ENCODE measurements at regions not wholly inside any gene's neighbourhood (a gene's known extent, or its start where the extent isn't known, plus 50 kb on each side); places are given as distances from the start of the nearest gene placed in this dataset.

DNA sequence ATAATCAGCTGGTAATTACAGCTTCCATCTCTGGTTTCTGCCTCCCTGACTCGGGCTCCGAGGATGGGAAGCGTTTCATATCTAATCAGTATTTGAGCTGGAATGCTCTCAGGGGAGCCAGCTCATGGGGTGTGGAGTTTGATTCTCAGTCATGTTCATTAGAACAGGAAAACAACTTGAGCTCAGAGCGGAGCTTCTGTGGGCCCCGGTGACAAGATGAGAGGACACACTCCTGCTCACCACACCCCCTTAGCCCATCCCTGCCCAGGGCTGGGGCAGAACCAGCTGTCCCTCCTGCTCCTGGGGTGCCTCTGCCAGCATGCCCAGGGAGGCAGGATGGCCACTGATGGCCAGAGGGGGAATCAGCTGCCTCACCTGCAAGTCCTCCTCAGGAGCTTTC, 726.0 kb downstream of the PTPRU start:
- intact Hi-C loops (cut with DNase I; ENCODE audit: low total_unique reads), result no loop called here
- no peak for DNase-seq
- no peaks in the 10 kb centered on the region for H3K4me1 ChIP-seq
- TF ChIP-seq, protein P1, sequence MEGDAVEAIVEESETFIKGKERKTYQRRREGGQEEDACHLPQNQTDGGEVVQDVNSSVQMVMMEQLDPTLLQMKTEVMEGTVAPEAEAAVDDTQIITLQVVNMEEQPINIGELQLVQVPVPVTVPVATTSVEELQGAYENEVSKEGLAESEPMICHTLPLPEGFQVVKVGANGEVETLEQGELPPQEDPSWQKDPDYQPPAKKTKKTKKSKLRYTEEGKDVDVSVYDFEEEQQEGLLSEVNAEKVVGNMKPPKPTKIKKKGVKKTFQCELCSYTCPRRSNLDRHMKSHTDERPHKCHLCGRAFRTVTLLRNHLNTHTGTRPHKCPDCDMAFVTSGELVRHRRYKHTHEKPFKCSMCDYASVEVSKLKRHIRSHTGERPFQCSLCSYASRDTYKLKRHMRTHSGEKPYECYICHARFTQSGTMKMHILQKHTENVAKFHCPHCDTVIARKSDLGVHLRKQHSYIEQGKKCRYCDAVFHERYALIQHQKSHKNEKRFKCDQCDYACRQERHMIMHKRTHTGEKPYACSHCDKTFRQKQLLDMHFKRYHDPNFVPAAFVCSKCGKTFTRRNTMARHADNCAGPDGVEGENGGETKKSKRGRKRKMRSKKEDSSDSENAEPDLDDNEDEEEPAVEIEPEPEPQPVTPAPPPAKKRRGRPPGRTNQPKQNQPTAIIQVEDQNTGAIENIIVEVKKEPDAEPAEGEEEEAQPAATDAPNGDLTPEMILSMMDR (IDR thresholded peaks at IDR 0.05 in 8 of 11, conservative IDR thresholded peaks at IDR 0.05 in 3 of 11), result no peak
- TF ChIP-seq POLR2AphosphoS5 (IDR thresholded peaks at IDR 0.05) (no peak), POLR2A (IDR thresholded peaks at IDR 0.05) (no peak)
- H3K36me3 ChIP-seq, result no peaks in the 10 kb centered on the region
- no peak overlapping the region for H3K27ac ChIP-seq
- H3K9me3 ChIP-seq, result no peaks in the 10 kb centered on the region
- H3K4me3 ChIP-seq, result no peak overlapping the region
- peaks cover 0 to 66% (median 0%) of the 10 kb centered on the region in 7 donors for H3K27me3 ChIP-seq (replicated peaks in 1 of 7)
- WGBS, 5 donors, result 46 to 72% (median 62%) methylated on average over 4 to 5 of the region's 5 CpGs

DNA sequence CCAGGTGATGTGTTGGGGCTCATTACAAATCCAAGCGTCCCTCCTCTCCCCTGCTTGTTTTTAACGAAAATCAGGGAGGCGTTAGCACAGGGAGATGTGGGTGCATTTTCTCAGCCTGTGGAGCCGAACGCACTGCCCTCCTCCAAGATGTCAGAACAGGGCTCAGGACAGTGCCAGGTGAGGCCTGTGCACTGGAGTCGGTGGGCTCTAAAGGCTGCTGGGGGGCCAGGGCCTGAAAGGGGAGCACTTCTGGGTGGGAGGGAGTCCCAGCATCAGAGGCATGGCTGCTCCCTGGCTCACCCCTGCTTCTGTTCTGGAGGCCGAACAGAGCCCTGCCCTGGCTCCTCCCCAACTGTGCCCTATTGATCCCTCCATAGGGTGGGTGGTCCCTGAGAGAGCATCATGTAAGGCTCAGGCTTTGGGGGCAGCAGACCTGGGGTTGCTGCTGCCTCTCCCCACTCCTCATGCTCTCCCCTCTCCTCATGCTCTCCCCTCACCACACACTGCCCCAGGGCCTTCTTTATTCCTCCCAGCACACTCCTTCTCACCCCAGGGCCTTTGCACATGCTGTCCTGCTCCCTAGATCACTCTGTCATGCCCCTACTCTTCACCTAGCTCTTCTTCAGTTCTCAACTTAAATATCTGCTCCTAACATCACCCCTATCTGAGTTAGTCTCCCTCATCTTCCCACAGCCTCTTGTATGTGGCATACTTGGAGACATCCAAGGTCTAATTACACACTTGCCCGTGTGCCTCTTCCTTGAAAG, 725.2 kb downstream of the PTPRU start:
- no peak for DNase-seq
- H3K4me1 ChIP-seq, result no peaks in the 10 kb centered on the region
- H3K27me3 ChIP-seq (replicated peaks in 1 of 7), result peaks cover 0 to 58% (median 0%) of the 10 kb centered on the region in 7 donors
- H3K27ac ChIP-seq, result no peak overlapping the region
- H3K9me3 ChIP-seq, result no peaks in the 10 kb centered on the region
- TF ChIP-seq POLR2A (IDR thresholded peaks at IDR 0.05), result no peak
- no peak for TF ChIP-seq POLR2AphosphoS5 (IDR thresholded peaks at IDR 0.05)
- TF ChIP-seq, protein P1 (IDR thresholded peaks at IDR 0.05 in 8 of 11, conservative IDR thresholded peaks at IDR 0.05 in 3 of 11), result no peak
- intact Hi-C loops (cut with DNase I; ENCODE audit: low total_unique reads), result no loop called here
- no peaks in the 10 kb centered on the region for H3K36me3 ChIP-seq
- WGBS, 5 donors, result 75 to 87% (median 80%) methylated on average over 8 of the region's 8 CpGs
- no peak overlapping the region for H3K4me3 ChIP-seq

DNA sequence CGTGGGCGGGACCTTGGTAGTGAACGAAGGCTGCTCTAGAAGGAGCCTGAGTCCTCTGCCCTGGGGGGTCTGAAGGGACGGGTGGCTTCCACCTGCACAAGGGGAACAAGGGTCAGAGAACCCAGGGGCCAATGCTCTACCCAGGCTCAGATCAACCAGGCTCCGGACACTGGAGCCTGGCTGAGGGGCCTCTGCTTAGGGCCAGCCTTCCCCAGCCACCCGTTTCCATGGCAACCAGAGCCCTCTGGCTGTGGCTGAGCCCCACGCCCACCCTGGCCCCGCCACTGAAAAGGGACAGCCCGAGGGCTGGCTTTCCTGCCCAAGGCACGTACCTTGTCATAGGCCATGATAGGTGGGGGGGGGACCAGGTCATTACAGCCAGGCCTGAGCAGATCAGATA, 724.6 kb downstream of the PTPRU start:
- peaks cover 0 to 55% (median 0%) of the 10 kb centered on the region in 7 donors for H3K27me3 ChIP-seq (replicated peaks in 1 of 7)
- no peak overlapping the region for H3K27ac ChIP-seq
- intact Hi-C loops (cut with DNase I; ENCODE audit: low total_unique reads), result no loop called here
- 51 to 71% (median 60%) methylated on average over 9 to 10 of the region's 10 CpGs for WGBS, 5 donors
- no peak for DNase-seq
- H3K36me3 ChIP-seq, result no peaks in the 10 kb centered on the region
- no peak overlapping the region for H3K4me3 ChIP-seq
- H3K4me1 ChIP-seq, result no peaks in the 10 kb centered on the region
- H3K9me3 ChIP-seq, result no peaks in the 10 kb centered on the region
- TF ChIP-seq POLR2A (IDR thresholded peaks at IDR 0.05) (no peak), POLR2AphosphoS5 (IDR thresholded peaks at IDR 0.05) (no peak)
- TF ChIP-seq, protein P1 (IDR thresholded peaks at IDR 0.05 in 8 of 11, conservative IDR thresholded peaks at IDR 0.05 in 3 of 11), result no peak

DNA sequence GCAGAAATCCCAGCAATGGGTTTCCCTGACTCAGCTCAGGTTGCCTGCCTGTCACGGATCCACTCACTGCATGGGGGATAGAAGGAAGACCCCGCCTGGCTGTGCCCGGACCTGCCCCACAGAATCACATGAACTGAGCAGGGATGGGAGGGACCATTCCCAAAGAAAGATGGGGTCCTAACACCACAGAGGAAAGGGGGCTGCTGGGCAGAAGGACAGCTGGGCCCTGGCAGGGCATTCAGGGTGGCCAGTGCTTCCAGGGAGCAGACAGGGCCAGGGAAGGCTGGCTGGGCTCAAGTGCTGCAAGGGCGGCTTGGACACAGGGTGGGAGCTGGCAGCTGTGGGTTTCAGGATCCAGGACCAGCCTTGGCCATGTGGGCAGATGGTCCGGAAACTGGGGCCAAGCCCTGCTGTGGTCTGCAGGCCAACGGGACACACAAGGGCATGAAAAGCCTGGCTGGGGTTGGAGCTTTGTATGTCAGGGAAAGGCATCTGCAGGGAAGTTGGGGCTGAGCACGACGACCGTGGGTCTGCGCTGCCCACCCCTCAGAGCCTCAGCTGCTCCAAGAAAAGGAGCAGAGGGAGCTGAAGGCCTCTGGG, 723.9 kb downstream of the PTPRU start:
- intact Hi-C loops (cut with DNase I; ENCODE audit: low total_unique reads), result no loop called here
- H3K4me3 ChIP-seq, result no peak overlapping the region
- no peak for DNase-seq
- no peaks in the 10 kb centered on the region for H3K36me3 ChIP-seq
- H3K9me3 ChIP-seq, result no peaks in the 10 kb centered on the region
- H3K27me3 ChIP-seq (replicated peaks in 1 of 7), result peaks cover 0 to 48% (median 0%) of the 10 kb centered on the region in 7 donors
- H3K4me1 ChIP-seq, result no peaks in the 10 kb centered on the region
- no peak overlapping the region for H3K27ac ChIP-seq
- TF ChIP-seq POLR2A (IDR thresholded peaks at IDR 0.05) (no peak), POLR2AphosphoS5 (IDR thresholded peaks at IDR 0.05) (no peak)
- TF ChIP-seq, protein P1 (IDR thresholded peaks at IDR 0.05 in 8 of 11, conservative IDR thresholded peaks at IDR 0.05 in 3 of 11), result no peak
- WGBS, 5 donors, result 72 to 84% (median 80%) methylated on average over 10 of the region's 10 CpGs

Data from spleen (tissue), 11 donors.